ENCODE measurements at regions not wholly inside any gene's neighbourhood (a gene's known extent, or its start where the extent isn't known, plus 50 kb on each side); places are given as distances from the start of the nearest gene placed in this dataset.

DNA sequence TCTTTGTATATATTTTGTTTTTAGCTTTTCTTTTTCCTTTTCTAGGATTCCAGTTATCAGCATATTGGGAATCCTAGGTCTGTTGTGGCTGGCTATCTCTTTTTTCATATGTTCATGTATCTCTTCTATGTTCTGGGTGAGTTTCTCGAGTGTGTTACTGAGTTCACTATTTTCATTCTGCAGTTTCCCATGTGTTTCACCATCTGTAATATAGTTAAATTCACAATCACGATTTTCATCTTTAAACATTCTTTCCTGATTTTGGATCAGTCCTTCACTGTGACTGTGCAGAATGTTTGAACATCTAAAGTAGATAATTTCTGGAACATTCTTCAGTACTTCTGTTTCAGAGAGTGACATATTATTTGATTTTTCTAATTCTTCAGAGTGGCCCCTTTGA lies 862.1 kb downstream of the OLFM4 start:
- ChIA-PET POLR2A (no interaction called here), CTCF (no interaction called here)
- TF ChIP-seq, protein P1, sequence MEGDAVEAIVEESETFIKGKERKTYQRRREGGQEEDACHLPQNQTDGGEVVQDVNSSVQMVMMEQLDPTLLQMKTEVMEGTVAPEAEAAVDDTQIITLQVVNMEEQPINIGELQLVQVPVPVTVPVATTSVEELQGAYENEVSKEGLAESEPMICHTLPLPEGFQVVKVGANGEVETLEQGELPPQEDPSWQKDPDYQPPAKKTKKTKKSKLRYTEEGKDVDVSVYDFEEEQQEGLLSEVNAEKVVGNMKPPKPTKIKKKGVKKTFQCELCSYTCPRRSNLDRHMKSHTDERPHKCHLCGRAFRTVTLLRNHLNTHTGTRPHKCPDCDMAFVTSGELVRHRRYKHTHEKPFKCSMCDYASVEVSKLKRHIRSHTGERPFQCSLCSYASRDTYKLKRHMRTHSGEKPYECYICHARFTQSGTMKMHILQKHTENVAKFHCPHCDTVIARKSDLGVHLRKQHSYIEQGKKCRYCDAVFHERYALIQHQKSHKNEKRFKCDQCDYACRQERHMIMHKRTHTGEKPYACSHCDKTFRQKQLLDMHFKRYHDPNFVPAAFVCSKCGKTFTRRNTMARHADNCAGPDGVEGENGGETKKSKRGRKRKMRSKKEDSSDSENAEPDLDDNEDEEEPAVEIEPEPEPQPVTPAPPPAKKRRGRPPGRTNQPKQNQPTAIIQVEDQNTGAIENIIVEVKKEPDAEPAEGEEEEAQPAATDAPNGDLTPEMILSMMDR (IDR thresholded peaks at IDR 0.05; ENCODE audit: low read depth, low read length), result no peak

DNA sequence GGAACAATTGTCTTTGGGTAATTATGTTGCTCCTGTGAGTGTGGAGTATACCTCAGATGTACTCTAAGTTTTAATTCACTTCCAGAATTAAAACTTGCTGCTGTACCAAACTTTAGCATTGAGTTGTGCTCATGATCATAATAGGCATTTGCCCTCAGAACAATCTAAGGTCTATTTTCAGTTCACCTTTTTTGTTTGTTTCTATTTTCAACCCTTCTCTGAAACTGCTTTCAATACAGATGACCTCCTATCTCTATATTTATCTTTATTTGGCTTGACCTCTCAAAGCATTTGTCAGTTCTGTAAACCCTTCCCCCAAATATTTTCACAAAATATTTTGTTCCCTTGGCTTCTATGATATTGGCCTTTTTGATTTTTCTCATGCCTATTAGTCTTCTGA lies 873.0 kb downstream of the OLFM4 start:
- DNase-seq (ENCODE audit: low read depth, low spot score), result no peak
- ChIA-PET CTCF (no interaction called here), POLR2A (no interaction called here)
- no peak overlapping the region for H3K27ac ChIP-seq (ENCODE audit: low read depth, low read length)
- H3K9me3 ChIP-seq (ENCODE audit: control insufficient read depth, insufficient read depth, low read length), result peaks cover 5% of the 10 kb centered on the region; the same call in 1 of the 2 replicates
- no peaks in the 10 kb centered on the region for H3K27me3 ChIP-seq (ENCODE audit: control insufficient read depth, insufficient read depth, low read length)
- H3K4me3 ChIP-seq (ENCODE audit: low read depth, low read length), result no peak overlapping the region
- TF ChIP-seq, protein P1 (IDR thresholded peaks at IDR 0.05; ENCODE audit: low read depth, low read length), result no peak

More for the DNA sequence above, 862.1 kb downstream of the OLFM4 start:
- no peak for DNase-seq (ENCODE audit: low read depth, low spot score)
- Histone ChIP-seq H3K4me3 (ENCODE audit: low read depth, low read length) (no peak overlapping the region), H3K9me3 (ENCODE audit: control insufficient read depth, insufficient read depth, low read length) (peaks cover 9% of the 10 kb centered on the region; the same call in 1 of the 2 replicates), H3K27me3 (ENCODE audit: control insufficient read depth, insufficient read depth, low read length) (no peaks in the 10 kb centered on the region), H3K27ac (ENCODE audit: low read depth, low read length) (no peak overlapping the region)

DNA sequence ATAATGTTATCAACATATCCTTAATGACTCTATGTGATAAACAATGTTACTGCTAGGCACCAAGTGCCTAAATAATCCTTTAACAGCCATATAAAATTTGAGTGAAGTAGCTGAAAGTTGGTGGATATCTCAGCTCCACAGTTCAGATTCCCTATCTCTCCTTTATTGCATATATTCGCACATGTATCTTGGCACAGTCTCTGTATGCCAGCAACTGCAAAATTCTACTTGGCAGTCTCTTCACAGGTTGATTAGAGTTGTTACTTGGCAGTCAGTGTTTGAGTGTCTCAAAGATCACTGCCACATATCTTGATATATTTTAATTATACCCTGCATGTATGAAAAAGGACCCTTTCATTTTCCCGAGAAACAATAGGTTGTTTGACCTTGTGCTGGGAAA lies 879.3 kb downstream of the OLFM4 start:
- no peak for DNase-seq (ENCODE audit: low read depth, low spot score)
- Histone ChIP-seq H3K27me3 (ENCODE audit: control insufficient read depth, insufficient read depth, low read length) (no peaks in the 10 kb centered on the region), H3K27ac (ENCODE audit: low read depth, low read length) (no peak overlapping the region), H3K9me3 (ENCODE audit: control insufficient read depth, insufficient read depth, low read length) (peaks cover 5% of the 10 kb centered on the region; the same call in 1 of the 2 replicates), H3K4me3 (ENCODE audit: low read depth, low read length) (no peak overlapping the region)
- TF ChIP-seq, protein P1 (IDR thresholded peaks at IDR 0.05; ENCODE audit: low read depth, low read length), result no peak
- POLR2A ChIA-PET, result no interaction called here
- CTCF ChIA-PET, result no interaction called here

DNA sequence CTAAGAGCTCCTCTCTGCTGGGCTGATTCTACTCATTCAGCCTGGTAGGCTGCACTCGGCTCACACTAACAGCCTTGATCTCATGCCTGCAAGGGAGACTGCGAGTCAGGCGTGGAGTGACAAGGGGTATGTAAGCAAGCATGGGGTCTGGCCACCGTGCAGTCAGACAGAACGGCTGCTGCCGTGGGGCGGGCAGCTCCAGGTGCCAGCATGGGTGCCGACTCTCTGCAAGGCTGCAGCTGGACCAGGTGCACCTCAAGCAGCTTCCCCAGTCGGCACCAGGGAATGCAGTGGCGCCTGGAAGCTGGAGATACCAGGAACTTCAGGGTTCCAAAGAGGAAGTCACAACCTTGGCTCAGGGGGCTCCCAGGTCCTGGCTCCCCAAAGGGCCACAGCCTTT lies 892.3 kb downstream of the OLFM4 start:
- POLR2A ChIA-PET, result no interaction called here

DNA sequence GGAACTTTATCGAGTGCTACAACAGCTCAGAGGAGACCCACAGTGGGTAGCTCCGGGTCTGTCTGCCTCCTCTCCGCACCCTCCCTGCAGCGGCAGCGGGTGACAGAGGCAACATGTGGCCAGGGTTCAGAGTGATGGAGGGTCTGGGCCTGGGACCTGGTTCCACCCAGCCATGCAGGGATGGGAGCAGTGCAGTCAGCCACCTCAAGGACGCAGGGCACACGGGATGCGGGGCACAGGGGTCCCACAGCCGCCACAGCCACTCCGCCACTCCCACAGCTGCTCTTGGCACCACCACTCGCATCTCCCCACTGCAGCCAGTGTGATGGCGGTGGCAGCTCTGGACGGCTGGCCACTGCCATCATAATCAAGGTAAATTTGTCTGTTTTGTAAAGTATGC lies 892.9 kb downstream of the OLFM4 start:
- CTCF ChIA-PET, result no interaction called here
- POLR2A ChIA-PET, result no interaction called here
- no peak for DNase-seq (ENCODE audit: low read depth, low spot score)

More for the DNA sequence above, 892.3 kb downstream of the OLFM4 start:
- no peak overlapping the region for H3K27ac ChIP-seq (ENCODE audit: low read depth, low read length)
- no peak for DNase-seq (ENCODE audit: low read depth, low spot score)
- CTCF ChIA-PET, result no interaction called here
- peaks cover 11% of the 10 kb centered on the region for H3K9me3 ChIP-seq (ENCODE audit: control insufficient read depth, insufficient read depth, low read length)
- H3K27me3 ChIP-seq (ENCODE audit: control insufficient read depth, insufficient read depth, low read length), result no peaks in the 10 kb centered on the region
- TF ChIP-seq, protein P1 (IDR thresholded peaks at IDR 0.05; ENCODE audit: low read depth, low read length), result no peak
- H3K4me3 ChIP-seq (ENCODE audit: low read depth, low read length), result no peak overlapping the region

More for the DNA sequence above, 892.9 kb downstream of the OLFM4 start:
- Histone ChIP-seq H3K27me3 (ENCODE audit: control insufficient read depth, insufficient read depth, low read length) (no peaks in the 10 kb centered on the region), H3K4me3 (ENCODE audit: low read depth, low read length) (no peak overlapping the region), H3K27ac (ENCODE audit: low read depth, low read length) (no peak overlapping the region), H3K9me3 (ENCODE audit: control insufficient read depth, insufficient read depth, low read length) (peaks cover 11% of the 10 kb centered on the region)
- TF ChIP-seq, protein P1 (IDR thresholded peaks at IDR 0.05; ENCODE audit: low read depth, low read length), result no peak

Data from AG04450 (cell line).